PC-9 (cell line): ENCODE measurements at regions not wholly inside any gene's neighbourhood (a gene's known extent, or its start where the extent isn't known, plus 50 kb on each side); places are given as distances from the start of the nearest gene placed in this dataset.

Experiments used
- EZH2 ChIP-seq: fragments of 200-600 bp; sonication (generic); IDR thresholded peaks from 2 replicates; pipeline ENCODE4 v1.8.0; 2017; ENCODE audit warnings: antibody characterized with exemption, low read depth
- TF ChIP-seq, protein P1 (sequence below): fragments of 200-600 bp; sonication (generic); conservative IDR thresholded peaks from 2 replicates; pipeline ENCODE4 v1.6.1; 2017; ENCODE audit warnings: mixed run types, antibody characterized with exemption, mild to moderate bottlenecking, moderate library complexity

DNA sequence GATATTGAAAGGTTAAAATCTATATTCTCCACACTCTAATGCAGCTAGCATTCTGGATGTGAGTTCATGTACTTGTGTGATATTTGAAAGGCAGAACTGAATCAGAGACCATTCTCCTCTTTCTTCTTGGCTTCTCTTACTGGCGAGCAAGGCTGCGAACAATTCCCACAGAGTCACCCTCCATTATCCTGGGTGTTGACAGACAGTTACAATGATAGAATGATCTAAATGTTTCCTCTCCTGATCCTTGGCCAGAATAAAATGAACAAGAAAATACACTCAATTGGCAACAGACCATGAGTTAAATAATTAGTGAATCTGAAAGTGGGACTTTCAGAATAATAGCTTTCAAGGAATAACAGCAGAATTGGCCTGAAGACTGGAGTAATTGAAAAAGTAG is 342.8 kb downstream of the RAPGEF2 start:
- TF ChIP-seq, protein P1, sequence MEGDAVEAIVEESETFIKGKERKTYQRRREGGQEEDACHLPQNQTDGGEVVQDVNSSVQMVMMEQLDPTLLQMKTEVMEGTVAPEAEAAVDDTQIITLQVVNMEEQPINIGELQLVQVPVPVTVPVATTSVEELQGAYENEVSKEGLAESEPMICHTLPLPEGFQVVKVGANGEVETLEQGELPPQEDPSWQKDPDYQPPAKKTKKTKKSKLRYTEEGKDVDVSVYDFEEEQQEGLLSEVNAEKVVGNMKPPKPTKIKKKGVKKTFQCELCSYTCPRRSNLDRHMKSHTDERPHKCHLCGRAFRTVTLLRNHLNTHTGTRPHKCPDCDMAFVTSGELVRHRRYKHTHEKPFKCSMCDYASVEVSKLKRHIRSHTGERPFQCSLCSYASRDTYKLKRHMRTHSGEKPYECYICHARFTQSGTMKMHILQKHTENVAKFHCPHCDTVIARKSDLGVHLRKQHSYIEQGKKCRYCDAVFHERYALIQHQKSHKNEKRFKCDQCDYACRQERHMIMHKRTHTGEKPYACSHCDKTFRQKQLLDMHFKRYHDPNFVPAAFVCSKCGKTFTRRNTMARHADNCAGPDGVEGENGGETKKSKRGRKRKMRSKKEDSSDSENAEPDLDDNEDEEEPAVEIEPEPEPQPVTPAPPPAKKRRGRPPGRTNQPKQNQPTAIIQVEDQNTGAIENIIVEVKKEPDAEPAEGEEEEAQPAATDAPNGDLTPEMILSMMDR, result no peak
- TF ChIP-seq EZH2, result no peak
